Endothelial cell of umbilical vein (primary cell): ENCODE measurements at regions not wholly inside any gene's neighbourhood (a gene's known extent, or its start where the extent isn't known, plus 50 kb on each side); places are given as distances from the start of the nearest gene placed in this dataset.

Source experiments
- GATA2 ChIP-seq: IDR thresholded peaks from 2 replicates; pipeline ENCODE4 v1.7.0; 2011; ENCODE audit warnings: low read depth, mild to moderate bottlenecking, moderate library complexity, mixed read lengths, low read length; ENCODE audit not compliant: insufficient read length, insufficient read depth
- POLR2A ChIP-seq: IDR thresholded peaks from 2 replicates; pipeline ENCODE4 v1.6.1; 2012; ENCODE audit warnings: low read depth, mild to moderate bottlenecking, control low read depth, low read length

DNA sequence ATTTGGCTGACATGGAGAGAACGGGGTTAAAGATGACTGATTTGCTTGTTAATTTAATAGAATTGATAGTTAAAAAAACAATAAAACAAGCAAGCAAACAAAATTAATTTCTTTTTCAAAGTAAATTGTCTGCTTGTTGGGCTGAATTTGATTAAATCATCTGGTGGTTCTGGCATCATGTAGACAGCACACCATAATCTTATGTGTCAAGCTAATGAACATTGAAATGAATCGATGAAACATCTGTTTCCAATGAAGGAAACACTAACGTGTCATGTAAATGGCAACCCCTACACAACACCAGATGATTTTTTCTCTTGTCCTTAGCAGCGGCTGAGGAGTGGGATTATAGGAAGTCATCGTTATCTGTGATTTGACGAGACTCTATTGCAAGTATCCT is 399.6 kb upstream of the RAG2 start:
- TF ChIP-seq GATA2 = no peak
- no peak for TF ChIP-seq POLR2A
